Urinary bladder (tissue), 3 donors: ENCODE measurements at regions not wholly inside any gene's neighbourhood (a gene's known extent, or its start where the extent isn't known, plus 50 kb on each side); places are given as distances from the start of the nearest gene placed in this dataset.

Experiments
- DNase-seq: peaks from one replicate; pipeline ENCODE4 v3.0.0-alpha.2; 2015; ENCODE audit errors: extremely low spot score
- H3K27ac ChIP-seq: one replicate; pipeline ENCODE4 v1.5.1; 2013; ENCODE audit warnings: low read depth, mild to moderate bottlenecking, moderate library complexity
- H3K36me3 ChIP-seq: one replicate; pipeline ENCODE4 v1.6.1; 2013; ENCODE audit warnings: mild to moderate bottlenecking, moderate library complexity; ENCODE audit not compliant: insufficient read depth
- H3K4me1 ChIP-seq: one replicate; pipeline ENCODE4 v1.6.1; 2013; ENCODE audit warnings: mild to moderate bottlenecking, moderate library complexity; ENCODE audit not compliant: insufficient read depth
- H3K4me3 ChIP-seq: one replicate; pipeline ENCODE4 v1.5.1; 2013; ENCODE audit warnings: low read depth, low read length
- WGBS: extraction: QIAGEN DNeasy Blood & Tissue Kit; methylation state at CpG from one replicate; pipeline ENCODE4 v1.1.7; 2013; 5-methylcytosine and 5-hydroxymethylcytosine counted together
- donor health status: healthy with polysubstance abuse.
- donor health status: healthy.

DNA sequence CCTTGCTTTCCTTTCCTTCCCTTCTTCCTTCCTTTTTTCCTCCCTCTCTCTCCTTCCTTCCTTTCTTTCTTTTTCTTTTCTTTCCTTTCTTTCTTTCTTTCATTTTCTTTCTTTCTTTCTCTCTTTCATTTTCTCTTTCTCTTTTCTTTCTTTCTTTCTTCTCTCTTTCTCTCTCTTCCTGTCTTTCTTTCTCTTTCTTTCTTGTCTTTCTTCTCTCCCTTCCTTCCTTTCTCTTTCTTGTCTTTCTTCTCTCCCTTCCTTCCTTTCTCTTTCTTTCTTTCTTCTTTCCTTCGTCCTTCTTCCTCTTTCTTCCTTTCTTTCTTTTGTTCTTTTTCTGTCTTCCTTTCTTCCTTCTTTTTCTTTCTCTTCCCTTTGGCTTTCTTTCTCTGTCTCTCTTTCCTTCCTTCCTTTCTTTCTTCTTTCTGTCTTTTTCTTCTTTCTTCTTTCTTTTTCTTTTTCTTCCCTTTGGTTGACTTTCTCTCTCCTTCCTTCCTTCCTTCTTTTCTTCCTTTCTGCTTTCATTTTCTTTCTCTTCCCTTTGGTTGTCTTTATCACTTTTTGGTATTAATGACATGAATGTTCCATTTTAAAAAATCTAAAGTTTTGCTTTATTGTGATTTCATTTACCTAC lies 496.4 kb upstream of the CBLB start:
- Histone ChIP-seq H3K4me3 (no peak overlapping the region), H3K36me3 (no peaks in the 10 kb centered on the region), H3K27ac (no peak overlapping the region), H3K4me1 (no peaks in the 10 kb centered on the region)
- 88% methylated on average over 1 of the region's 1 CpG for WGBS
- no peak for DNase-seq

DNA sequence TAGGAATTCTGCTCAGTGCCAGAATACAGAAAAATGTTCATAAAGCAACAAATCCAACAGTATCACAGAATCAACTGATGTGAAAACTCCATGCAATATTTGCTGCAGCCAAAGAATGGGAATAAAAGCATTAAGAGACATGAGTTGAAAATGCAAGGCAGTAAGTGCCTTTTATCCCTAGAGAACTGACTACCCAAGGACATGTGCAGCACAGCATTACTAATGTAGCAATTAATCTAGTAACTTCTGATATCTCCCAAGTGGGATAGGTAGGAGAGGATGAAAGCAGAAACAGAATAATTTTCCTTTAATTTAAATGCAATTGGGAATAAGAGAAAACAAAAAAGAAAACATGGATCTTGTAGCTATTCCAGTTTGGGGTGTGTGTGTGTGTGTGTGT lies 497.5 kb upstream of the CBLB start:
- no peak for DNase-seq
- H3K4me3 ChIP-seq = no peak overlapping the region
- H3K36me3 ChIP-seq = no peaks in the 10 kb centered on the region

DNA sequence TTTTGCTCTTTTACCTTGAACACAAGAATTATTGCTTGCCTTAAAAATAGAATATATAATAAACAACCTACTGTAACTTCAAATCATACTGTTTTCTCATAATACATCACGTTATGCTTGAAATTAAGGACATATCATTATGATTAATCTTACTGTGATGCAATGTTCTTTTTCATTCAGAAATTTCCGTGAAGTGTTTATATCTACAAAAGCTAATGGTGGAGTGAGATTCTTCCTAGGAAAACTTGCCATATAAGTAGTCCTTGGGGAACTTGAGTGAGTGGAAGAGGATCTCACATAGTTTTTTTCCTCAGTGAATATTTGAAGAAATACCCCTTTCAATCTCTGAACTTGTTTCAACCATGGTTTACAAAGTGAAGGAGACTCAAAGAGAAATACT lies 498.7 kb upstream of the CBLB start:
- H3K36me3 ChIP-seq = no peaks in the 10 kb centered on the region
- no peak overlapping the region for H3K27ac ChIP-seq
- 46% methylated on average over 2 of the region's 2 CpGs for WGBS
- no peak for DNase-seq
- H3K4me3 ChIP-seq = no peak overlapping the region
- H3K4me1 ChIP-seq = no peaks in the 10 kb centered on the region

More for the DNA sequence above, 497.5 kb upstream of the CBLB start:
- H3K4me1 ChIP-seq = no peaks in the 10 kb centered on the region
- no peak overlapping the region for H3K27ac ChIP-seq

DNA sequence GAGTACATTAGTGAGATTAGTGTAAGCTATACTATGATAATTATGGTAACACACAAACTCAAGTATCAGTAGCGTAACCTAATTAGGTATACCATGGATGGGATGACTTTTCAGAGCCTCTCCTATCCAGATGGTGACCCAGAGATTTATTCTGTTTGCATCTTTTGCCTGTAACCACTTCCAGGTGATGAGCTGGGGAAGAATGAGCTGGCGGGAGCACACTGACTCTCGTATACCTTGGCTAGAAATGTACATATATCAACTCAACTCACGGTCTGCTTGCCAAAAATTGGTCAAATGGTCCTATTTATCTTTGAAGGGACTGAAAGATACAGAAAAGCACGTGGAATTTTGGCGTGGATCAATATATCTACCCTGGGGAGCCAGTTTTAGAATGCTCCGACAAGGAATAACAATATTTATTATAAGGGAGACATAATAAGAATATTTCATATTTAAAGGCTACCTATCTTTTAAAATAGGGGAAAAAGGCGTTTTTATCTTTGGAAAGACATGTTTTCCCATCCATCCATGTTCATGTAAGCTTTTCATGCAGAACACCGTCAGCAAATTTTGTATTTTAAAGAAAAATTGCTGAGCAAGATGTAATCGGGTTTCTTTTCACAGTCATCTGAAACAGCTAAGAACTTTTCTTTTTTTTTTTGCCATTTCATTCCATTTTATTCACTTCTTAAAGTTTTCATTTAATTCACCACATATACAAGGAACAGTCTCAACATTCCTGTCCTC lies 502.6 kb upstream of the CBLB start:
- no peaks in the 10 kb centered on the region for H3K36me3 ChIP-seq
- WGBS = 79% methylated on average over 10 of the region's 10 CpGs
- no peaks in the 10 kb centered on the region for H3K4me1 ChIP-seq
- no peak for DNase-seq
- H3K27ac ChIP-seq = no peak overlapping the region
- H3K4me3 ChIP-seq = no peak overlapping the region

DNA sequence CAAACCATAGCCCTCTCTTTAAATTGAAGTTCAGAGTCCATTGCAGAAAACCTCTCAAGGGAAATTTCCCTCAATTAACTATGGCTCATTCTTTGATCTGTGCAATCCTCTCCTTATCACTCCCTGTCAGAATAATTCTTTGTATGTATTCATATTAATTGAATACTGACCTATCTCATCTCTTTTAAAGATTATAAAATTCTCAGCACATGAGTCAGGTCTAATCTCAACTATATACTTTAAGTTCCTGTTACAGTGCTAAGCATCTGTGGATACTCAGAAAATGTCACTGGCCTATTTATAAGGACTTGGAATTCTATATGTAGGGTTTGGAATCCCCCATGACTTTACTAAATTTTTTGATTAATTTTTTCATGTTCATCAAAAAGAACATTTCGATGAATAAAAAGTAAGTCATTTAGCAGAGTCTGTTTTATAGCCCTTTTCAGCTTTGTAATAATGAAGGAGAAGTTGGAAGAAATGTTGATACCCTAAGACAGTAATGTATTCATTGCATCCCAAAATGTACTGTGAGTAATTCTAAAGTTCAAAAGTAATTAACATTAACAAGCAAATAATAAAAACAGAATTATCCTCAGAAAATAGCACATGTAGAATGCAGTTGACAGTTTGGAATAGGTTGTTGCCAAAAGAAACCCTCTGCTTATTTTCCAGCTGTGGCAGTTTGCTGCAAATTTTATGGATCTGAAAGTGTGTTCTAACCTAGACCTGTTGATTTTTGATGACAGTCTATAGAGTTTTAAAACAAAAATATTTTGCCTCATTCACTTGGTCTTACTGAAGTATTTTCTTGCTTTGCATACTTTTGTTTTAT lies 503.4 kb upstream of the CBLB start:
- no peaks in the 10 kb centered on the region for H3K4me1 ChIP-seq
- DNase-seq = no peak
- 50% methylated on average over 1 of the region's 1 CpG for WGBS
- H3K4me3 ChIP-seq = no peak overlapping the region
- no peaks in the 10 kb centered on the region for H3K36me3 ChIP-seq
- H3K27ac ChIP-seq = no peak overlapping the region

DNA sequence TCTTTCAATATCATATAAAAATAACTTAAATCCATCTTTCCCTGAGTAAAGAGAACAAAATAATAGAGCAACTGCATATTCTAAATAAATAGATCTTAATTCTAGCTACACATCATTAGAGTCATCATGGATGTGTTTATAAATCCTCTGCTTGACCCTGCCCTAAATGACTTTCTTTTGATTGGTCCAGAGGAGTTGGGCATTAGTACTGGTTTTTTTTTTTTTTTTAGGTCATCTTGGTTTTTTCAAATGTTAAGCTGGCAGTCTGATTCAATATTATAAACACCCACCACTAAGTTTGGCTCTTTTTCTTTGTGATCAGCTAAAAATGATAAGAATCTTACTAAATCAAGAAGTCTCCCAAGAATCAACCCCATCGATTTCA lies 504.0 kb upstream of the CBLB start:
- Histone ChIP-seq H3K36me3 (no peaks in the 10 kb centered on the region), H3K27ac (no peak overlapping the region), H3K4me3 (no peak overlapping the region), H3K4me1 (no peaks in the 10 kb centered on the region)
- 51% methylated on average over 1 of the region's 1 CpG for WGBS
- no peak for DNase-seq

DNA sequence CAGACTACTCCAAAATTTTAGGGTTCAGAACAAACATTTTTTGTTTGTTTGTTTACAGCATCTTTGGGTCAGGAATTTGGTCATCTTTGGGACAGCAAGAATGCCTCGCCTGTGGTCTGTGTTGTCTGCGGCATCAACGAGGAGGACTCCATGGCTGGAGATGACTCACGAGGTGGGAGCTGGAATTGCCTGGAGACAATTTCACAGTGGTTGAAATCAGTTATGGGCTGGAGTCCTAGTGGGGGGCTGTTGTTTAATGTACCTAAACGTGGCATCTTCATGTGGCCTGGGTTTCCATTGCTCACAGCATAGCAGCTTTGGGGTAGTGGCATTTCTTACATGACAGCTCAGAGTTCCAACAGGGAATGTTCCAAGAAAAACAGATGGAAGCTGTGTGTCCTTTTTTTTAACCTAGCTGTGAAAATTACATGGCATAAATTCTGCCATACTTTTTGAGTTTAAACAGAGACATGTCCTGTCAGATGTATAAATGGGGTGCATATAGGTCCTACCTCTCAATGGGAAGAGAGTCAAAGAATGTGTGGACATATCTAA lies 507.3 kb upstream of the CBLB start:
- Histone ChIP-seq H3K27ac (no peak overlapping the region), H3K4me1 (no peaks in the 10 kb centered on the region), H3K4me3 (no peak overlapping the region), H3K36me3 (no peaks in the 10 kb centered on the region)
- no peak for DNase-seq
- WGBS = 91% methylated on average over 5 of the region's 5 CpGs

DNA sequence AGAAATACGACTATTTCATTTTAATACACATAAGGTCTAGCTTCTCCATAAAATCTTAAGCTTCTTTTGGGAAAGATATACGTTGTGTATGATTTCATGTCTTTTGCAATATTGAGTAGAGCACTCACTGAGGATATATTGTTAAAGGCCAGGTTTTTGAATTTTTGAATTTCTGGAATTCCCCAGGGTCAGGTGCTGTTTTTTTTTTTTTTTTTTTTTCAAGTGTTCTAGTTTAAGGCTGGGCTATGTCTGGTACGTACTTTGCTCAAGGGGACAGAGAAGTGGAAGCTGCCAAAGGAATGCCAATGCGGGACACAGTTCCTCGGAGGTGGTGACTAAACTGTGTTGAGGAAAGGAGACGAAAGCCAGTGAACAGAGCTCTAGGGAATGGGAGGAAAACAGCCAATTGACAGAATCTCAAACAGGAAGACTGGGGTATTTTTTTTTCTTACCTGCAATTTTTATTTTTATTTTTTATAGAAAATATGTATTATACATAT lies 510.5 kb upstream of the CBLB start:
- 85% methylated on average over 6 of the region's 6 CpGs for WGBS
- Histone ChIP-seq H3K27ac (no peak overlapping the region), H3K36me3 (no peaks in the 10 kb centered on the region), H3K4me1 (no peaks in the 10 kb centered on the region), H3K4me3 (no peak overlapping the region)
- DNase-seq = no peak

DNA sequence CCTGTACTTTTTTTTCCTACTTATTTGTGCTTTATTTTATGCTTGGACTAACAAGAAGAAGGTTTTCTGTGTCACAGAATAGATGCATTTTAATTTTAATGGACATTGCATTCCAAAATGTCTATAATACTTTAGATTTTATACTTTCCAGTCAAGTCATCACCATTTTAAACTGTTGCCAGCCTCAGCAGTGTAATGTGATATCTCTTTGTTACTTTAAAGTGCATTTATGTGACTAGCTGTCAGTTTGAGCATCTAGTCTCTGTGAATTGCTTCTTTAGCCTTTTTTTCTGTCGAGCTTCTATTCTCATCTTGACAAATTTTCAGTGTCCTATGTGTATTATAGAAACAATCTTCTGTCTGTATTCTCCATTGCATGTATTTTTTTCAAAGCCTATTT lies 511.4 kb upstream of the CBLB start:
- Histone ChIP-seq H3K27ac (no peak overlapping the region), H3K4me1 (no peaks in the 10 kb centered on the region), H3K4me3 (no peak overlapping the region), H3K36me3 (no peaks in the 10 kb centered on the region)
- 55% methylated on average over 1 of the region's 1 CpG for WGBS
- DNase-seq = no peak

DNA sequence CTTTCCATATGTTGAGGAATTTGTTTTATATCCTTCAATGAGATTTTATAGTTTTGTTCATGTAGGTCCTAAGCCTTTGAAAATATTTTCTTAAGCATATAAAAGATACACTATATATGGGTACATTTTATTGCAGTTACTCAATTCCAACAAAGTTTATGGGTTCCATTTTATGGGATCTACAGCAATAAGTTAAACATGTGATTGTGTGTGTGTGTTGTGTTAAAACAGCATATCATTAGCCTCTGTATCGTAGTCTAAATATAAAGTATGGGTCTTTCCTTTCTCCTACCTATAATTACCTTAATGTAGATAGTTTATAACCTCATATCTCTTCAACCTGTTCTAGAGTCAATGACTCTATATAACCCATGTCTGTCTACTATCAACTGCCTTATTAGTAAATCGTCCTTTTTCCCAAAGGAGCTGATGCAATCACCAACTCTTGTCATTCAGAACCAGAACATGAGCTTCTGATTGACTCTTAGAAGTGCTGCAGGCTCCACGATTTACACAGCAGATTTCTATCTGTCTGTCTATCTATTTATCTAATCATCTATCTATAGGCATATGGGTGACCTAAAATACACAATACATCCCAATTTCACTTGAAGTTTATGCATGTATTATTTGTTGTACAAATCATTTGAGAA lies 512.6 kb upstream of the CBLB start:
- 76% methylated on average over 3 of the region's 3 CpGs for WGBS

DNA sequence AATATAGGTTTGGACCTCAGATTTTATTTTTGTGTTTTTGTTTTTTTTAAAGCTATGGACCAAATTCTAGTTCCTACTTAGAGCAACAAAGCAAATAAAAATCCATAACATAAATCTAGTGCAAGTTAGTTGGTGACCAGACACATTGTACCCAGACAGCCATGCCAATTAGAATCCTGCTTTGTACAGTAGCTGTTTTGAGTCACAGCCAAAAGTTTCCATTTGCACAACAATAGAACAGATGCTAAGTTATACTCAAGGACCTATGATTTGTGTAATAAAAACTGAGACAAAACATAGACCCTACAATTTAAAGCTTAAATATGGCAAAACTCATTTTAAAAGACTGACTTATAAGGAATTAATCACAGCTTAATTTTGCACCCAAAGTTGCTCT lies 513.1 kb upstream of the CBLB start:
- no peak overlapping the region for H3K4me3 ChIP-seq
- no peaks in the 10 kb centered on the region for H3K4me1 ChIP-seq
- no peak for DNase-seq
- H3K27ac ChIP-seq = no peak overlapping the region
- no peaks in the 10 kb centered on the region for H3K36me3 ChIP-seq

More for the DNA sequence above, 512.6 kb upstream of the CBLB start:
- no peaks in the 10 kb centered on the region for H3K36me3 ChIP-seq
- no peak overlapping the region for H3K27ac ChIP-seq
- DNase-seq = no peak
- H3K4me1 ChIP-seq = no peaks in the 10 kb centered on the region
- H3K4me3 ChIP-seq = no peak overlapping the region

DNA sequence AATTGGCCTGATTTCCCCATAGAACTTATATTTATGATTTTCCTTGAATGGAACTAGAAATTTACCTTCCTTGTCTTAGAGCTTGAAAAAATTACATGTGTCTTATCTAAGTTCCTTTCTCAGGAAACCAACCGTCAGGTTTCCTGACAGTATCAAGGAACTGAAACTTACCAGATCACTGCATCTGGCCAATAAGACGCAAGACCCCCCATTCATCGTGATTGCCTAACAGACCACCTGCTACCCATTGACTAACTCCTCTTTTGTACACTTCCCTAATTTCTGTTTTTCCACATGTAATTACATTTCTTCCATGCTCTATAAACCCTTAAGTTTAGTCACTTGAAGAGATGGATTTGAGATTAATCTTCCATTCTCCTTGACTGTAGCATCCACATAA lies 517.2 kb upstream of the CBLB start:
- no peak for DNase-seq
- Histone ChIP-seq H3K4me1 (no peaks in the 10 kb centered on the region), H3K36me3 (no peaks in the 10 kb centered on the region), H3K4me3 (no peak overlapping the region), H3K27ac (no peak overlapping the region)
- WGBS = 79% methylated on average over 3 of the region's 3 CpGs

DNA sequence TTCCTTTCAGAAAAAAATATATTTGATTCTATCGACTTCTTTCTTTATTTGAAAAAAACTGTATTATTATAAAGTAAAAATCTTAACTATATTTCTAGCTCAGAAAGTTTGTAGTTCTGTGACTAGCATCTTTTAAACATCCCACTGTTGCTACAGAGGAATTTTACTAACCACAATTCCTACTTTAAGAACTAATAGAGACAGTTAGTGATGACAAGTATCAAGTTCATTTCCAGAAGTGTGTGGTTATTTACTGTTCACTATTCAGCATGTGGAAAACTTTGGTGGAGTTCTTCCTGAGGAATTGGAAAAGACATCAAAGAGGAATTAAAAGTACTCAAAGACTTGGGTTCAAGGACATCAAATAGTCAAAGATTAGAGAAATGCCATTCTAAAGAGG lies 524.1 kb upstream of the CBLB start:
- WGBS = 95% methylated on average over 1 of the region's 1 CpG
- Histone ChIP-seq H3K4me1 (no peaks in the 10 kb centered on the region), H3K36me3 (no peaks in the 10 kb centered on the region), H3K4me3 (no peak overlapping the region), H3K27ac (no peak overlapping the region)
- no peak for DNase-seq
